HG02885 (cell line): ENCODE measurements at regions not wholly inside any gene's neighbourhood (a gene's known extent, or its start where the extent isn't known, plus 50 kb on each side); places are given as distances from the start of the nearest gene placed in this dataset.
"Not testable (repeated sequence)": the region's sequence is repeated elsewhere in the genome, so short reads cannot be mapped to it uniquely, and the experiment has no call there.

Source experiments
- ATAC-seq: cut with Tn5 transposase; IDR thresholded peaks from one replicate; pipeline ENCODE4 v1.9.1; 2021; ENCODE audit warnings: mild to moderate bottlenecking; ENCODE audit not compliant: unreplicated experiment, poor library complexity

DNA sequence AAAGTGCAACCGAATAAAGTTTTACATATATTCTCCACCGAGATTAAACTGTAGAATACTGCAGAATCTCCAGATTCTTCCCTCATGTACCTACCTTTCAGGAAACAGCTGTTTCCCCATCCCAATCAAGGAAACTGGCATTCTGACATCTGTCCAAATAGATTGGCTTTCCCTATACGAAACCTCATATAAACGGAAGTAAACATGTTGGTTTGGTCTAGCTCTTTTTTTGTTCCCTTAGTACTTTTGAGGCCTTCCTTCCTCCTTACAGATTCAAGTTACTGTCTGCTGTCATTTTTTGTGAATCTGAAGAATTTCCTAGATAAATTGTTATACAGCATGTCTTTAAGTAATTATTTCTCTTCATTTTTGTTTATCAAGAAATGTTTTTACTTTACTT lies 554.6 kb downstream of the RPIA start:
- ATAC-seq: not testable (repeated sequence)

DNA sequence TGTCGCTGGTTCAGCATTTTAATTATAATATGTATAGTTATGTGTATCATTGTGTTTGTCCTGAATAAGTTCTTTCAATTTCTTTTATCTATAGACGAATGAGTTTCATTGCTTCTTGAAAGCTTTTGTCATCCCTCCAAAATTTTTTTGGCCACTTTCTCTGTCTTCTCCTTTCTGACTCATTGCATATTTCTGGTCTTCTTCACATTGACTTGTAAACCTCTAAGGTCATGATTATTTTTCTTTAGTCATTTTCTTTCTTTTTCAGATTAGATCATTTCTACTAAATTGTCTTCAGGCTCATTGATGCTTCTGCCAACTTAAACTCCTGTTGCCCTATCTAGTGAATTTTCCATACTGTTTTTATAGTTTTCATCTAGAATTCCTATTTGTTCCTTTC lies 555.1 kb downstream of the RPIA start:
- ATAC-seq: not testable (repeated sequence)

DNA sequence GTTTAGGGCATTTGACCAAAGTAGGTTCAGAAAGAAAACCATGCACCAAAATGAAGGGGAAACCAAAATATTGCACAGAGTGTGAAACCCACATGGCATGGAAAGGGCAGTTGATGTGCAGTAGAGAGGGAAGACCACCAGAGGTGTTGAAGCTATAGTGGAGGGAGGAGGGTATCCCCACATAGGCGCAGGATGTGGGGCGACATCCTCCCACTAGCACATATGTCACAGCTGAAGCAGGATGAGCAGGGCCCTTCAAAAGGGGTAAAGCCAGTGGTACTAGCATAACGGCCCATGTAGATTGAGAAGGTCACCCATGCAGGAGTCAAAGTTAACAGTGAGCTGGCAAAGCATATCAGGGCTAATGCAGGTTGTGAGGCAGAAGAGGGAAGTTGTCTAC lies 563.5 kb downstream of the RPIA start:
- ATAC-seq: not testable (repeated sequence)

DNA sequence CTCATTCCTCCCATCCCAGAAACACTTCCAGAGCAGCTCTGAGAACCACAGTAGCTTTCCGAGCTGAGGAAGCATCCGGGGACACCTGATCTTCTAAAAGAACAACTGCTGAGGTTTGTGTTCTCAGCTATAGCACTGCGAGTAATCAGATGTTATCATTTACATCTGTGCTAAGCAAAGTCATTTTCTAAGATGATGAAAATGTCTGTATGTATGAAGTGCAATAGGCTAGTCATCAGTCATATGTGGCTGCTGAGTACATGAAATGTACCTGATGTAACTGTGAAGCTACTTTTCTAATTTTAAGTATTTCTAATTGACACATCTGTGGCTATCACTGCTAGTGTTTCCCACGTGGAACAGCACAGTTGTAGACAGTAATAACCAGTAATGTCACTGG lies 582.0 kb downstream of the RPIA start:
- ATAC-seq: not testable (repeated sequence)

DNA sequence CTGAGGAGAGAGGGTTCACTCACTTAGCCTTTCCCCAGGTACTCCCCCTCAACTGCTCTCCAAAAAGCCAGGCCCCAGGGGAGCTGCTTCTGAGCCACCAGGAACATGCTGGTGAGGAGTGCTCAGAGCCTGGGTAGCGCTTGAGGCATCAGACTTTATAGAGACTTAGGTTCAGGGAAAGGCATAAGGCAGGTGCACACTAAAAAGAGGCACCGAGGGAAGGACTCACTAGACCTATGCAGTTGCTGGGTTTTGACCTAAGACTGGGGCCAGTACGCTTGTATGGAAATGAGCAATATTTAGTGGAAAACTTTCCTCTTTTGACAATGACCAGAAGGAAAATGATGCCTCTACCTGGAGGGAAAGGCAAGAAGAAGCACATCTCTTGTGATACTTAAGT lies 589.1 kb downstream of the RPIA start:
- ATAC-seq: not testable (repeated sequence)

DNA sequence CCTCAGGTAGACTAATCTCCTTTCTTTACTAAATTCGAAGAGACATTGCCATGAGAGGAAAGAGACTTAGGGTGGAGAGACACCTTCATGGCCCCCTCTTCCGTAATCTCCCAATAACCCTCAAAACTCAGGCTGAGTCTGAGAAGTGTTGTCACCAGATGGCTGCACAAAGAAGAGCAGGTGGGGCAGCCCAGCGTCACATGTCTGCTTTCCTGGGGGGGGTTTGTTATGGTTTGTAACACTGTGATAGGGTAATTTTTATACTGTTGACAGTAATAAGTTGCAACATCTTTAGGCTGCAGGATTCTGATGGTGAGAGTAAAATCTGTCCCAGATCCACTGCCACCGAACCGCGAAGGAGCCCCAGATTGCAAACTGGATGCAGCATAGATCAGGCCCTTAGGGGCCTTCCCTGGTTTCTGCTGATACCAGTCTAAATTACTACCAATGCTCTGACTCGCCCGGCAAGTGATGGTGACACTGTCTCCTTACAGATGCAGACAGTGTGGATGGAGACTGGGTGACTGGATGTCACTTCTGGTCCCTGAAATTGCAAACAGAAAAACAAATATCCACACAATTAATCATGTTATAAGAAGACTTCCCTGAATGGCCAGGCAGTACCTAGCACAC lies 595.1 kb downstream of the RPIA start:
- not testable (repeated sequence) for ATAC-seq

DNA sequence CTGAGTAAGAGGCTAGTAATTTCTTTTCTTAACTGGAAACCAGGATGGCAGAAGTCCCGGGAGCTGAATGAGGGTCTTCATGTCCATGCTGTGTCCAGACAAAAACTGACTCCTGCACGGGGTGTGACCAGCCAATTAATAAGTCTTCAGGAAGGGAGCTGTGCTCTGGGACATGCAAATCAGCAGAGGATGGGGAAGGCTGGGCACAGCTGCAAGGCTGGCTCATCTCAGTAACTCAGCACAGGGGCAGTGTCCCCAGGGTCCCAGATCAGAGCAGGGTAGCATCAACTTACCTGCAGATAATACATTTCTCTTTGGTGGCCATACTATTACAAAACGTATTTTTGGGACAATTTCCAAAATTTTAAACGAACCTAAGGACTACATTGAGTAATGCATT lies 595.6 kb downstream of the RPIA start:
- ATAC-seq: not testable (repeated sequence)

DNA sequence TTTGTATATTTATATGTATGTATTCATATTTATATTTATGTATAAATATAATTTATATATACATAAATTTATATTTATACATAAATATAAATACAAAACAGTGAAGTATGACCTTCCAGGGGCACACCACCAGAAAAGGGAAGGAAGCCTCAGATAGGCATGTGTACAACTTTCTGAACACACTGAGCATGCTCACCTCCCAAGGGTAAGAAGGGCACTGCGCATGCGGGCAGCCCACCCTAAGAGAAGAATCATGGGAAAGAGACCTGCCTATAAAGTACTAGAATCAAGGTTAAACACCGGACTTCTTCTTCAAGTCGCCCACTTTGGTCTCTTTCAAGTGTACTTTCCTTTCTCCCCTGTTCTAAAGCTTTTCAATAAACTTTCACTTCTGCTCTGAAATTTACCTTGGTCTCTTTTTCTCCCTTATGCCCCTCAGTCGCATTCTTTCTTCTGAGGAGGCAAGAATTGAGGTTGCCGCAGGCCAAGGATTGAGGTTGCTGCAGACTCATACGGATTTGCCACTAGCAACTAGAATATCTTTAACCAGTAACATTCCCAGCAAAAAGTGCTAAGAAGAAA lies 600.3 kb downstream of the RPIA start:
- ATAC-seq: peak; percentile 46

DNA sequence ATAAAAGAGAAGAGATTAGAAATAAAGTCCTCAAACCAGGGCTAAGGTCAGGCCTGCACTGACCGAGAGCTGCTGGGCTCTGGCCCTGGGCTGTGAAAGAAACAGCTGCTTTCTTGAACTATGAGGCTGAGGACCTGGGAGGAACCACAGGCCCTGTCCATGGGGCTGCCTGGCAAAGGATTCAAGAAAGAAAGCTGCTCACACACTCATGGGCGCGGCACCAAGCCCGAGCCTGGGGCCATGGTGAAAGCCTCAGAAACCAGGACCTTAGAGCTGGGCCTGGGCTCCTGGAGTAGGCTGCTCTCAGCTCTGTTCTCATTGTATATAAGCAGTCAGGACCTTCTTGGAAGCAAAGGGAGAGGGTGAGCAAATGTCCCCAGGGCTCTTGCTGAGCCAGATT lies 601.9 kb downstream of the RPIA start:
- ATAC-seq: not testable (repeated sequence)

DNA sequence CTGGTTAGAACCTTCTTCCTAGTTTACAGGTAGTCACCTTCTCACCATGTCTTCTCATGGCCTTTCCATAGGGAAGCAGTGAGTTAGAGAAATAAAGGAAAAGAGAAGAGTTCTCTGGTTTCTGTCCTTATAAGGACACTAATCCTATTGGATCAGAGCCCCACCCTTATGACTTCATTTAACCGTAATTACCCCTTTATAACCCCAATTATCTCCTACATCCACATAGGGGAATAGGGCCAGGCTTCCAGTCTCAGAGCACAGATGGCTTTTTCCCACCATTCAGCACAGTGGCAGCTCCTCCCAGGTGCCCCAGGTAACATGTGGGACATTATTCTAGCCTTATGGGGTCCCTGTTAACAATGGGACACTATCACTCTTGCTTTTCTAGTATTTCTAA lies 602.9 kb downstream of the RPIA start:
- not testable (repeated sequence) for ATAC-seq

DNA sequence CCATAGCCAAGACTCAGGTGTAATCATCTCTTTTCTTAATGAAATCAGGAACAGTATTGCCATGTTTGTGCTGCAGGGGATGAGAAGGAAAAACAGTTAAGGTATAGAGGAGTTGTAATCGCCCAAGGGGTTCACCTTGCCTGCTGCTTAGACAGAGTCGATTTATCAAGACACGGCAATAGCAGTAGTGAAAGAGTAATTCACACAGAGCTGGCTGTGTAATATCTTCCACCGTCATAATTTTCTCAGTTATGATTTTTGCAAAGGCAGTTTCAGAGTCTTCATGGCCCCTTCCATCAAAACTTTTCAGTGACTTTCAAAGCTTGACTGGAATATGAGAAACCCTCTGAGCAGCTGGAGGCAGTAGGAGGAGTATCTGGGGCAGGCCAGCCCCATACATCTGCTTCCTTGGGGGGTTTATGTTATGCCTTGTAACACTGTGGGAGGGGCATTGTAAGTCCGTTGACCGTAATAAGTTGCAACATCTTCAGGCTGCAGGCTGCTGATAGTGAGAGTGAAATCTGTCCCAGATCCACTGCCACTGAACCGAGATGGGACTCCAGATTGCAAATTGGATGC lies 605.4 kb downstream of the RPIA start:
- ATAC-seq: peak; percentile 55

DNA sequence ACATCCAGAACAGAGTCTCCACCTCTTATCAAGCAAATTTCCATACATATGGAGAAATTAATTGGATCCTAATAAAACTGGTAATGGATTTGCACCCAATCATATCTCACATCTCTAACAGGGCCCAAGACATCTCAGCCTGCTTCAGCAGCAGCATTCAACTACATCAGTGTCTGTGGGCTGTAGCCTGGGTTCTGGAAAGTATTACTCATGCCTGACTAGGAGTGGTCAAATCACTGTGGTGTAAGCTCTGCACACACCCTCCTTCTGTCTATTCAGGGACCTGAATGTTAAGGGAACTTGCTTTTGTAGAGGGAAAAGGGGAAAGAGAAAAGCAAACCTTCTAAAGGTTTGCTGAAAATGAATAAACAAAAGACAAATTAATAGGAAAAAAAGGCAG lies 607.7 kb downstream of the RPIA start:
- ATAC-seq: peak; percentile 85

DNA sequence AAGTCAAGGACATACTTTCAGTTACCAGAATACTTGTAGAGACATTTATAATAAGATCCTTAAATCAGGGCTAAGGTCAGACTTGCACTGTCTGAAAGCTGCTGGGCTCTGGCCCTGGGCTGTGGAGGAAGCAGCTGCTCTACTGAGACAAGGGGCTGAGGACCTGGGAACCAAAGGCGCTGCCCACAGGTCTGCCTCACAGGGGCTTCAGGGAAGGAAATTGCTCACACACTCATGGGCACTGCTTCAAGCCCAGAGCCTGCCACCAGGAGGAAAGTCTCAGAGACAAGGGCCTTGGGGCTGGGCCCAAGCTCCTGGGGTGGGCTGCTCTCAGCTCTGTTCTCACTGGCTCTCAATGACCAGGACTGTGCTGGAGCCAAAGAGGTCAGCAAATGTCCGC lies 614.1 kb downstream of the RPIA start:
- not testable (repeated sequence) for ATAC-seq

DNA sequence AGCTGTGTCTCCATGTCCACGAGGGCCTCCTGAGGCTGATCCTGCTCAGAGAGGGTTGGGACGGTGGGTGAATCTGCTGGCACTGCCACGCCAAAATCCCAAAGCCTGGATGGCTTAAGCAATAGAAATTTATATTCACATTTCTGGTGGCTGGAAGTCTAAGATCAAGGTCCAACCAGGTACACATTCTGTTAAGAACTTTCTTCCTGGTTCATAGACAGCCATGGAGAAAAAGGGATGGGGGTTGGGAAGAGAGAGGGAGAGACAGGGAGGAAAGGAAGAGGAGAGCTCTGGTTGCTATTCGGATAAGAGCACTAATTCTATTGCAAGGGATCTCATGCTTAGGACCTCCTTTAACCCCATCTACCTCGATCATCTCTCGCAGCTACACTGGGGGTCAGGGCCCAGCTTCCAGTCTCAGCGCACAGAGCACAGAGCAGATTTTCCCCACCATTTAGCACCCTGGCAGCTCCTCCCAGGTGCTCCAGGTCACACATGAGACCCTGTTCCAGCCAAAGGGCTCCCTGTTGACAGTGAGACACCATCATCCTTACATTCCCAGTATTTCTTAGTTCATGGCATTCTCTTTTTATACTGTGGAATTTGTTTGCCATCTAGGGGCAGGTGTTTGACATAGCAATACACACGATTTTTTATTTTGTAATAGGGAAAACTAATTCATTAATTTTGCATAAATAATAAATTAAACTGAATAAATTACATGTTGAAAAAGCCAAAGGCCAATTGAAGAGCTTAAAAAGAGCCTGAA lies 615.6 kb downstream of the RPIA start:
- not testable (repeated sequence) for ATAC-seq

DNA sequence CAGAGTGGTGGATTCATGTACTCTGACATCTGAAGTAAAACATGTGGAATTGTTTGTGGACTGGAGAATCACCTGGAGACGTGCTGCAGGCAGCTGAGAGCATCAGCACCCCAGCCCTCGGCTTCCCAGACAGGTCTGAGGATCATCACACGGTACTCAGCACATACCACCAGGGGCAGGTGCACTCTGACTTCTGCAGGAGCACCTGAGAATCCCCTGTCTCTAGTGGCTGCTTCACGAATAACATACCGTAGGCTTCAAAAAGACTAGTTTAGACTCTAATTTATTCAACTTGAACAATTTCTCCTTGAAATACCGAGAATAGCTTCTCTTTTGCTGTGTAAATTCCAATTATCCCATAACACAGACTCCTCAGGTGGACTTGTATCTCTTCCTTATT lies 627.5 kb downstream of the RPIA start:
- ATAC-seq: peak; percentile 55

DNA sequence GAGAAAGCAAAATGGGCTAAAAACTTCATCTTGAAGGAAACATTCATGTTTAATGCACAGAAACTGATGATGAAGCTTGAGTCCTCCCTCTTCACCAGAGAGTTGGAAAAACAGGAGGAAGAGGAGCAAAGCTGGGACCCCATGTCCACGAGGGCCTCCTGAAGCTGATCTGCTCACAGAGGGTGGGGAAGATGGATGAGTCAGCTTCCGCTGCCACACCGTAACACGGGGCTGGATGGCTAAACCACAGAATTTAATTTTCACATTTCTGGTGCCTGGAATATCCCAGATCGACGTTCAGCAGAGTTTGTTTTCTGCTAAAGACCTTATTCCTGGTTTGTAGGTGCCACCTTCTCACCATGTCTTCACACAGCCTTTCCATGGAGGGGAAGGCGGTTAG lies 634.4 kb downstream of the RPIA start:
- ATAC-seq: not testable (repeated sequence)

DNA sequence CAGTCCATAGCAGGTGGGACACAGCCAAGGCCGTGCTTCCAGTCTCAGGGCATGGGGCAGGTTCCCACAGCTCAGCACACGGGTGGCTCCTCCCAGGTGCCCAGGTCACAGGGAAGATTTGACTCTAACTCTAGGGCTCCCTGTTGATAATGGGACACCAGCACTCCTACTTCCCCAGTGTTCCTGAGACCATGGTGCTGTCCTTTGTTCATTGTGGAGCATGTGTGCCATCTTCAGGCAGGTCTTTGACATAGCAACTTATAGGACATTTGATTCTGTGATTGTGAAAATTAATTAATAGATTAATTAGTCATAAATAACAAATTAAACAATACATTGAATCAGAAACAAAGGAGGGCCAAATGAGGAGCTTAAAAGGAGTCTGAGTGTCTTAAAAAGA lies 635.0 kb downstream of the RPIA start:
- not testable (repeated sequence) for ATAC-seq

DNA sequence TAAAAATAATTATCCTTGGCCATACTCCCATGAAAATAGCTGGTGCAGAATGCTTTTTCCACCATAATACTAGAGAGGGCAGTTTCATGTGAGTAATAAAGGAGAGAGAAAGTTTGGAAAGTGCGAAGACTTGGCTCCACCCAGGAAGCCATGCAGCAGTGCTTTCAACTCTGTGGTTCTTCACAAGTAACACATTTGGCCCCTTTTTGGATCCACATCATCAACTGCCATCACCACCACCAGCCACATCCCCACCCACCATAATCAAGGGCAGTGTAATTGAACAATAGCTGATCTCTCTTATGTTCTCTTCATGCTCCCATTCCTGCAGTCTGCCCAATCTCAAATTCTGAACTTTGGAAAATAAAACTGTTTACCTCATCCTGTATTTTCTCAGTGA lies 637.3 kb downstream of the RPIA start:
- ATAC-seq: not testable (repeated sequence)
